ENCODE measurements at regions not wholly inside any gene's neighbourhood (a gene's known extent, or its start where the extent isn't known, plus 50 kb on each side); places are given as distances from the start of the nearest gene placed in this dataset.

GRCh38 chr10:104574427-104574826, 66.7 kb upstream of the SORCS3 start (continued):
- TF ChIP-seq AHDC1 (CRISPR knock-in tag; IDR thresholded peaks at IDR 0.05; ENCODE audit: borderline replicate concordance): no peak

- no peak overlapping the region for H3K4me2 ChIP-seq (ENCODE audit: low read depth, low read length)
- intact Hi-C loops (cut with micrococcal nuclease; ENCODE audit: unreplicated experiment): no loop called here
- H3K4me3 ChIP-seq (replicated peaks in 1 of 3; ENCODE audit: insufficient read depth in 1 of 3, low read depth in 2 of 3, low read length in 3 of 3): no peak overlapping the region
- no peak overlapping the region for H2AFZ ChIP-seq (ENCODE audit: low read length)
- no peak for DNase-seq (ENCODE audit: low spot score)
- ChIA-PET CTCF (ENCODE audit: low intra/inter-chr PET ratio, low total read pairs) (no interaction called here), POLR2A (no interaction called here)
- no peaks in the 10 kb centered on the region for H4K20me1 ChIP-seq (ENCODE audit: insufficient read depth, low read length)
- TF ChIP-seq MAFG (CRISPR knock-in tag; IDR thresholded peaks at IDR 0.05) (no peak), ZNF446 (CRISPR knock-in tag; IDR thresholded peaks at IDR 0.05) (no peak), NFYC (CRISPR knock-in tag; IDR thresholded peaks at IDR 0.05) (no peak), ZNF850 (CRISPR knock-in tag; conservative IDR thresholded peaks at IDR 0.05) (no peak), MLXIP (CRISPR knock-in tag; IDR thresholded peaks at IDR 0.05; ENCODE audit: borderline replicate concordance) (no peak), ZNF530 (CRISPR knock-in tag; IDR thresholded peaks at IDR 0.05; ENCODE audit: low read depth) (no peak)
- FAIRE-seq: no peak
- in situ Hi-C loops (cut with HindIII; ENCODE audit: extremely low pct_ligation_motif_present, low pct_unique_long_range_greater_than_20kb): no loop called here
- H3K27ac ChIP-seq (ENCODE audit: extremely low read length, insufficient read depth, low read length): no peak overlapping the region
- H3K79me2 ChIP-seq (ENCODE audit: insufficient read depth, low read length): no peaks in the 10 kb centered on the region
- no peak for ATAC-seq
- 0 out of 2 replicates have a peak, but pooled peaks cover 6% of the 10 kb centered on the region for H3K9me3 ChIP-seq (ENCODE audit: low read length)
- H3K36me3 ChIP-seq (replicated peaks in 1 of 2; ENCODE audit: control insufficient read depth in 1 of 2, insufficient read depth in 2 of 2, low read length in 2 of 2): no peaks in the 10 kb centered on the region
- BruUV-seq (replicated peaks): no TSS peak
- no peak overlapping the region for H3K9ac ChIP-seq (ENCODE audit: insufficient read depth, low read depth, low read length)
- H3K4me1 ChIP-seq (ENCODE audit: insufficient read depth, low read length): no peaks in the 10 kb centered on the region
- peaks cover 0 to 18% of the 10 kb centered on the region in 2 experiments; a peak in 2 of 5 replicates for H3K27me3 ChIP-seq (ENCODE audit: control insufficient read depth in 1 of 2, insufficient read depth in 2 of 2, low read length in 2 of 2)
Observed at GRCh38 chr10:104574838-104575237, 66.3 kb upstream of the SORCS3 start.
